ENCODE measurements at regions not wholly inside any gene's neighbourhood (a gene's known extent, or its start where the extent isn't known, plus 50 kb on each side); places are given as distances from the start of the nearest gene placed in this dataset.

GRCh38 chrX:147315483-147315882, 500.9 kb upstream of the CXorf51A start:
- no peaks in the 10 kb centered on the region for H3K36me3 ChIP-seq (ENCODE audit: control insufficient read depth in 2 of 4, insufficient read depth in 4 of 4, low read length in 3 of 4)
- H4K8ac ChIP-seq (ENCODE audit: extremely low read depth, insufficient read depth, low read length) = no peak overlapping the region
- H3K4me2 ChIP-seq (ENCODE audit: insufficient read depth in 1 of 2, low read depth in 2 of 2, low read length in 2 of 2) = no peak overlapping the region
- no peak overlapping the region for H3K27ac ChIP-seq (ENCODE audit: low read depth, low read length)
- H3K56ac ChIP-seq (replicated peaks; ENCODE audit: insufficient read length, low read depth, low read length) = no peak overlapping the region
- no peak overlapping the region for H3K9ac ChIP-seq (replicated peaks in 1 of 4; ENCODE audit: extremely low read depth in 1 of 4, low read depth in 3 of 4, low read length in 3 of 4)
- no peaks in the 10 kb centered on the region for H4K20me1 ChIP-seq (replicated peaks in 1 of 2; ENCODE audit: control insufficient read depth in 1 of 2, insufficient read depth in 2 of 2, low read length in 2 of 2)
- H3K79me1 ChIP-seq (ENCODE audit: low read depth, low read length) = no peaks in the 10 kb centered on the region
- ChIA-PET CTCF (ENCODE audit: partially characterized antibody) (no interaction called here), POLR2A (ENCODE audit: partially characterized antibody) (no interaction called here)
- H2BK12ac ChIP-seq (ENCODE audit: low read depth, low read length) = no peak overlapping the region
- H2BK5ac ChIP-seq (ENCODE audit: low read depth, low read length) = no peak overlapping the region
- H3K79me2 ChIP-seq (ENCODE audit: control insufficient read depth in 1 of 2, insufficient read depth in 2 of 2, low read length in 2 of 2) = no peaks in the 10 kb centered on the region
- no peaks in the 10 kb centered on the region for H3K27me3 ChIP-seq (replicated peaks in 1 of 4; ENCODE audit: control insufficient read depth in 3 of 4, extremely low read depth in 1 of 4, insufficient read depth in 3 of 4, low read length in 3 of 4)
- H3K4ac ChIP-seq (replicated peaks; ENCODE audit: insufficient read length, low read depth, low read length) = no peak overlapping the region
- no peak overlapping the region for H3K18ac ChIP-seq (ENCODE audit: extremely low read depth, low read length)
- no peak overlapping the region for H3K14ac ChIP-seq (ENCODE audit: insufficient read length)
- DNase-seq (ENCODE audit: low read depth in 1 of 2, low spot score in 2 of 2) (no peak), FAIRE-seq (no peak)
- WGBS, 2 experiments (ENCODE audit: extremely low coverage in 1 of 2, insufficient coverage in 1 of 2, insufficient read length in 1 of 2, insufficient replicate concordance in 2 of 2, low coverage in 1 of 2, low lambda C conversion rate in 2 of 2, missing lambda C conversion rate in 1 of 2) = no CpG with 5 or more reads among the region's 1 CpG
- no peak overlapping the region for H3K4me3 ChIP-seq (ENCODE audit: extremely low read depth in 1 of 4, insufficient read depth in 2 of 4, low read depth in 3 of 4, low read length in 4 of 4)
- no peak overlapping the region for H4K5ac ChIP-seq (ENCODE audit: insufficient read length, low read depth, low read length)
- no peak overlapping the region for H2AK5ac ChIP-seq (ENCODE audit: low read depth, low read length)
- no peak overlapping the region for H2BK20ac ChIP-seq (ENCODE audit: low read length)
- H4K91ac ChIP-seq (replicated peaks; ENCODE audit: insufficient read length, low read length) = no peak overlapping the region
- no peaks in the 10 kb centered on the region for H3K9me3 ChIP-seq (ENCODE audit: insufficient read depth in 2 of 2, low read depth in 1 of 2, low read length in 1 of 2)
- H3K23me2 ChIP-seq (ENCODE audit: low read depth, low read length) = no peaks in the 10 kb centered on the region
- no peak overlapping the region for H2BK120ac ChIP-seq (replicated peaks; ENCODE audit: low read depth, low read length)
- H3K23ac ChIP-seq (ENCODE audit: insufficient read length) = no peak overlapping the region
- H2AFZ ChIP-seq (ENCODE audit: low read length) = no peak overlapping the region
- H2BK15ac ChIP-seq (ENCODE audit: low read length) = no peak overlapping the region
- no peaks in the 10 kb centered on the region for H3K4me1 ChIP-seq (replicated peaks in 1 of 4; ENCODE audit: control insufficient read depth in 3 of 4, insufficient read depth in 4 of 4, low read length in 3 of 4)
- TF ChIP-seq EGR1 (IDR thresholded peaks at IDR 0.05; ENCODE audit: borderline replicate concordance, low read depth, low read length) (no peak), RNF2 (IDR thresholded peaks at IDR 0.05; ENCODE audit: borderline replicate concordance, low read depth, low read length, missing control alignments, poor library complexity, severe bottlenecking) (no peak), PHF8 (conservative IDR thresholded peaks at IDR 0.05; ENCODE audit: low read depth, low read length) (no peak), POU5F1 (IDR thresholded peaks at IDR 0.05; ENCODE audit: low read depth, low read length) (no peak), E2F6 (IDR thresholded peaks at IDR 0.05) (no peak)

All from H1 (cell line).